C4-2B (cell line): ENCODE measurements at regions not wholly inside any gene's neighbourhood (a gene's known extent, or its start where the extent isn't known, plus 50 kb on each side); places are given as distances from the start of the nearest gene placed in this dataset.

ENCODE experiments used
- H3K27ac ChIP-seq: fragments of 450-650 bp; 2 replicates; pipeline ENCODE4 v1.5.1; 2017
- CTCF ChIP-seq: fragments of 450-650 bp; conservative IDR thresholded peaks from 2 replicates; pipeline ENCODE4 v1.5.1; 2017; ENCODE audit warnings: mild to moderate bottlenecking
- ZFX ChIP-seq: fragments of 450-650 bp; IDR thresholded peaks from 2 replicates; pipeline ENCODE4 v1.6.1; 2017

GRCh38 chr10:85147346-85148250 lies 819.2 kb downstream of the CCSER2 start:
- TF ChIP-seq CTCF (no peak), ZFX (no peak)
- no peak overlapping the region for H3K27ac ChIP-seq

- H3K27ac ChIP-seq: no peak overlapping the region
- no peak for TF ChIP-seq ZFX
- no peak for TF ChIP-seq CTCF
Observed at GRCh38 chr10:85148693-85149640, 820.6 kb downstream of the CCSER2 start.

- no peak overlapping the region for H3K27ac ChIP-seq
- TF ChIP-seq CTCF: no peak
- no peak for TF ChIP-seq ZFX
Observed at GRCh38 chr10:85149766-85150165, 821.4 kb downstream of the CCSER2 start.

- no peak overlapping the region for H3K27ac ChIP-seq
- TF ChIP-seq ZFX: no peak
Observed at GRCh38 chr10:85151506-85151905, 823.1 kb downstream of the CCSER2 start.

GRCh38 chr10:85152496-85152895 lies 824.1 kb downstream of the CCSER2 start:
- no peak for TF ChIP-seq CTCF
- no peak for TF ChIP-seq ZFX
- H3K27ac ChIP-seq: no peak overlapping the region

- H3K27ac ChIP-seq: no peak overlapping the region
- TF ChIP-seq ZFX (no peak), CTCF (no peak)
Observed at GRCh38 chr10:85152911-85153310, 824.5 kb downstream of the CCSER2 start.

- no peak overlapping the region for H3K27ac ChIP-seq
- TF ChIP-seq CTCF: no peak
- no peak for TF ChIP-seq ZFX
Observed at GRCh38 chr10:85157206-85157605, 828.8 kb downstream of the CCSER2 start.
